HG03460 (cell line): ENCODE measurements at regions not wholly inside any gene's neighbourhood (a gene's known extent, or its start where the extent isn't known, plus 50 kb on each side); places are given as distances from the start of the nearest gene placed in this dataset.
"Not testable (repeated sequence)": the region's sequence is repeated elsewhere in the genome, so short reads cannot be mapped to it uniquely, and the experiment has no call there.

Experiments used
- ATAC-seq: cut with Tn5 transposase; IDR thresholded peaks from one replicate; pipeline ENCODE4 v1.9.1; 2021; ENCODE audit not compliant: unreplicated experiment

DNA sequence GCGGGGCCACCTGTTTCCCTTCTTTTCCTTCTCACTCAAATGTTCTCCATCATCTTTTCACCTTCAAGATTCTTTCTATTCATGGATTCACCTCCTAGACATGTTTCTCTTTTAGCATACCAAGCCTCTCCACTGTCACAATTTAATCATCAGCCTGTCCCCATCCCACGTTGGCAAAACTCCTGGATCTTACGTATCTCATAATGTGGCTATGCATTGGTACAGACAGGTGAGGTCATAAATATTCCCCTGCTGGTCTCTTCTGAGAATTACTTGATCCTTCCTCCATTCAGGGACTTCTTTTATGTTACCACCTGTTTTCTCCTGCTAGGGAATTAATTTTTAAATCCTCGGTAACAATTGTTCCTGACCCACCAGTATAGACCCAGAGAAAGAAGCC, 262.6 kb upstream of the NEBL start:
- ATAC-seq: no peak

DNA sequence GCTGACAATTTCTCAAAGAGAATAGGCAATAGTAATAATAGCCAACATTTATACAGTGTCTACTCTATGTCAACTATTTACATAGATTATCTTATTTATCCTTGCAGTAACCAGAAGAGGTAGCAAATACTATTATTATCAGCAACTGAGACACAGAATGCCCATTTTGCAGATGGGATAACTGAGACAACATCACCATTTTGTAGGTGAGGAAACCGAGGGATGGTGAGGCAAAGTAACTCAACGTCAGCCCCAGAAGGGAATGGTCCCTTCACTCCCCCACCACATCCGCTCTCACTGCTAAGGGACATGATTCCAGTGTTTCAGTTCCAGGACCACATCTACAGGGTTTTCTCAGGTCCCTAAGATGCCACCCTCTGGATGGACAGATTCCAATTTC, 261.2 kb upstream of the NEBL start:
- no peak for ATAC-seq

GRCh38 chr10:21157664-21158063, 260.6 kb upstream of the NEBL start:
- ATAC-seq: no peak

DNA sequence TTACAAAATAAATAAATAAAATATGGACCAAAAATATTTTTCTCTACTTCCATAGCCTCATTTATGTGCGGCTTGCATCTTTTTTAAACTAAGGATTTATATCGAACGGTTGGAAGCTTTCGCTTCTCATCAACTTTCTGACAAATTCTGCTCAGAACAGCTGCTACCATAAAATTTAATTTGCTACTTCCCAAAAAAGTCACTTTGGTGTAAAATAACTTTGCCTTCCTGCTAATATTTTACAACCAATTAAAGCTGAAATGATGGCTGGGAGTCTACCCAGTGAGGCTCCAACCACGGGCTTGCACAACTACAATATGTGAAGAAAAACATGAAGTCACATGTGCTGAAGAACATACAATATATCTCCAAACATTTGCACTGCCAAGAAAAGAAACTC, 253.1 kb upstream of the NEBL start:
- ATAC-seq: no peak

- ATAC-seq: no peak
Measured at GRCh38 chr10:21146436-21146789, 249.3 kb upstream of the NEBL start.

DNA sequence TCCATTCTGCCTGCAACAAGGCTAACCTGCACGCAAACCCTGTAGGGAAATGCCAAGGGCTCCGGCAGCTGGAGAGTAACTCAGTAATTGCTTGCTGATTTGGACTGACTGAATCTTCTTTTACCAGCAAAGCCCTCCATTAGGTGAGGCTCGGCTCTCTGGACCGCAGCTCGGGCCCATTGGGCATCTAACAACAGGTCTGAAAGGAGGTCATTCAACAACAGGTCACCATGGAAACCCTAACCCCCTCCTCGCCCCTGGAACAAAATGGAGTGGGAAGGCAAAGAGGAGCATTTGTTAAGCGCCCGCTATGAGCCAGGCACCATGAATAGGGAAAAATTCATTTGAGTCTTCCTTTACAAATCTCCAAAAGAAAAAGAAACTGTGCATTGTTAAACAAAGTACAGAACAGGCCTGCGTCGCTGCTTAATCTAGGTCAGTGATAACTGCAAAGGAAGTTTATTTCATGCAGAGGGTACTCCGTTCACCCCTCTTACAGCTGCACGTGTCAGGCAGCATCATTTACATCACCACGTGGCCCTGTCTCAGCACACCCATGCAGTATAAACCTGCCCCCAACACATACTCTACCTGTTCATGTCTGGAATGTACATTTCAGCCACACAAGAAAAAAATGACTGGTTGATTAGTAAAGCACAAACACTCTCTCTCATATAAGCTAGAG, 248.8 kb upstream of the NEBL start:
- ATAC-seq: no peak

DNA sequence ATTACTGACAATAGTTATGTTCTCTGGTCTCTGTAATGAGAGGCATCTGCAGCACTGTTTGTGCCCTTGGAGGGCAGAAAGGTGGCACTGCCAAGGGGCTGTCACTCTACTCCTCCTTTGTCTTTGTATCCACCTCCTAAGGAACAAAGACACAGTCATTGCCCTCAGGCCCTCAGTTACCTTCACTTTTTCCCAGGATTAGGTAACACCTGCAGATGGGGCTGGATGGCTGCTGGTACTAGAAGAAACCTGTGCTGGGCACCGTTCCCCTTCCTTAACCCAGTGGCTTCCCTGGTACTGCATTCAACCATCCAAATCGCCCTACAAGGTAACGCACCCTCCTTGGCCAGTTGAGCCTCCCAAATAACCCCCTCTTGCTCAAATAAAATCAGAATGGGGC, 246.9 kb upstream of the NEBL start:
- no peak for ATAC-seq

- ATAC-seq: no peak
Measured at GRCh38 chr10:21141946-21142492, 244.9 kb upstream of the NEBL start.

GRCh38 chr10:21138769-21139340, 241.7 kb upstream of the NEBL start:
- no peak for ATAC-seq

DNA sequence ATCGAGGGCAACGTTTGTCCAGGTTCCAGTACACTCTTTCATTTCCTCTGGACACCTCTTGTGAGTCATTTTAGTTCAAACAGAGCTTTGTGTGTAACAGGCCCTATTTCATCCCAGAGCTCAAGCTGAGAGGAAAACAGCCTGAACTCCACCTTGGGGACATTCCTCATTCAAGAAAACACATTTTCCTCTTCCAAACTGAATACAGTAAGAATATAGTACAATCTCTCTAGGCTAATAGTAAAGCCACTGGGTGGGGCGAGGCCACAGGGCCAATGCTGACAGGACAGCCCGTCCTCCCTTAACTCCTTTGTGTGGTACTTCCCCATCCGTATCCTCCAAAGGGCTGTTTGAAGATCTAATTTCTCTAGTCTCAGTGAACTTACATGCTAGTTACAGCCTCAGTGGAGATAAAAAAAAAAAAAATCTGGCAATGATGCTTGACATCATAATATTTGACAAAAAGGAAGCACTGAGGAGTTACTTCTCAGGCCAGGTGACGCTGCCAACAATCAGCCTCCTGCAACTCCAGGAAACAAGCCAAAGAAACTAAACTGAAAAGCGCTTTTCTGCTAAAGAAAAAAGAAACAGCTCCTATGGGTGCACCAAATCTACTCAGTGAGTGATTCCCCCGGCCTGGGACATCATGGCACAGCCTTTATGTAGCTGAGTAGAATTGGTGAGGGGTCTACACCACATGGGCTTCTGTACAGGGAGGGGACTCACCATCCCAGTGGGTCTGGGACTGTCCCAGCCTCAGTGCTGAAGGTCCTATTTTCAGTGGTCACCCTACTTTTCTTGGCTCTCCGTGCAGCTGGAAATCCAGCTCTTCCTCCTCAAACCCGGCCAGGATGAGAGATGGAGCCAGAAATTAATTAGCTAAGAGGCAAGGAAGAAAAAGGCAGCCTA, 238.2 kb upstream of the NEBL start:
- ATAC-seq: no peak

DNA sequence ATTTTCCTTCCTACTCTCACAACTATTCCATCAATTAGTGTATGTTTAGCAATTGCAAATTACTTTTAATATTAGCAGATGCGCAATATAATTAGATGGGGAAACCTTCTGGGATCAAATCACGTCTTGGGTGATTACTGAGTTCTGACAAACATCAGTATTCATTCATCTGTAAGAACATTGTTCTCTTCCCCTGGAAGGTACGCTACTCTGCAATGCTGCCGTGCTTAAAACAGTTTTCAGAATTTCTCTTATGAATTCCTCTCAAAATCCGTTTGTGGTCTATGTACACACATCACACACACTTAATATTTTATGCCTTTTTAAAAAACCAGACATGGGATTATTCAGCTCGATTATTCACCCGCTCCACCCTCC, 237.5 kb upstream of the NEBL start:
- no peak for ATAC-seq

DNA sequence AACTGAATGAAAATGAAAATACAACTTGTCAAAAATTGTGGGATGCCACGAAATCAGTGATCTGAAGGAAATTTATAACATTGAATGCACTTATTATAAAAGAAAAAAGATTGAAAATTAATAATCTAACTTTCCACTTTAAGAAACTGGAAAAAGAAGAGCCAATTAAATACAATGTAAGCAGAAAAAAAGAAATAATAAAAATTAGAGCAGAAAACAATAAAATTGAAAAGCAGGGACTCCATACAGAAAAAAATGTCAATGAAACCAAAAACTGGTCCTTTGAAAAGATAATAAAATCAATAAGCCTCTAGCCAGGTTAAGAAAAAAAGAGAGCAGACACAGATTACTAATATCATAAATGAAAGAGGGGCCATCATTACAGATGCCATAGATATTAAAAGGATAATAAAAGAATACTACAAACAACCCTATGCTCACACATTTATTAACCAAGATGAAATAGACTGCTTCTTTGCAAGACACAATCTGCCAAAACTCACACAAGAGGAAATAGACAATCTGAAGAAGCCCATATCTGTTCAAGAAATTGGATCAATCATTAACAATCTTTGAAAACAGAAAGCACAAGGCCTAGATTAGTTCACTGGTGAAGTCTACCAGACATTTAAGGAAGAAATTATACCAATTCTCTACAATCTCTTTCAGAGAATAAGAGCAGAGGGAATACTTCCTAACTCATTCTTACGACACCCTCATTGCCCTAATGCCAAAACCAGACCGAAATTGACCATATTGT, 233.8 kb upstream of the NEBL start:
- no peak for ATAC-seq

DNA sequence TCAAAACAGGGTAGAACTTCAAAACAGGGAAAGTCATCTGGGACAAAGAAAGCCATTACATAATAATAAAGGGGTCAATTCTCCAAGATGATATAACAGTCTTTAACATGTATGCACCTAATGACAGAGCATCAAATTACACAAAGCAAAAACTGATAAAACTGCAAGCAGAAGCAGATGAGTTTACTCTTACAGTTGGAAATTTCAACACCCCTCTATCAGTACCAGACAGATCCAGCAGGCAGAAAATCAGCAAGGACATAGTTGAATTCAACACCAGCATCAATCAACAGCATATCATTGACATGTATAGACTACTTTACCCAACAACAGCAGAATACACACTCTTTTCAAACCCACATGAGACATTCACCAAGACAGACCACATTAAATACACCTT, 233.0 kb upstream of the NEBL start:
- ATAC-seq: no peak

DNA sequence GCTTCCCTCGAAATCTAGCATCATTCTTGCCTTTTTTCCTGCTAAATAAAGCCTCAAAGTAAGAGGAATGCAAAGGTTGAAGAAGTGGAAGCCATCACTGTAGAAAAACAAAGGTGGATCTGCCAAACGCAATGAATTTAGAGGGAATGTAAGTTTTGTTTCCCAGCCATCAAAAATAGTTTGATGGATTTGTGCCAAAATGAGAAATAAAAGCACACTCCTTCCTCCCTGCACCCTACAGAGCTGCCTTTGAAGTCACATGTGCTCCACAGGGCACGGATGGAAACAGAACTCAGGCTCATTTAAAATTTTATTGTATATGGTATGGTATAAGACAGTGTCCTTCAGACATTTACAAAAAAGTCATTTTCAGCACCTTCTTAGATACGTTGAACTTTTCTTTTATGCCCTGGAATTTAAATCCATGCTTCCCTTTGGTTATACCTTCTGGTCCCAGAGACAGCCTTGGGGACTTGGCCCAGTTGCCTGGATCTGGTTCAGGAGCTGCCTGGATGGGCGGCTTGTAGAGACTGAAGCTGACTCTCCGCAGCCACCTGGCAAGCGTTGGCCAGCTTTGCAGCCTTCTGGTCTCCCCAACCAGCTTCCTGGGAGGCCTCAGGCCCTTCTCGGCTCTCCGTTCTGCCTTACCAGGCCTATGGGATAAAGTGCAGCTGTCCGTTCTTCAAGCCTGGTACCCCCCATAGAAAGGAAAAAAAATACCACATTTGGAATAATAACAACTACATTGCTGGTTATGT, 228.5 kb upstream of the NEBL start:
- no peak for ATAC-seq

GRCh38 chr10:21122907-21123306, 225.8 kb upstream of the NEBL start:
- no peak for ATAC-seq

DNA sequence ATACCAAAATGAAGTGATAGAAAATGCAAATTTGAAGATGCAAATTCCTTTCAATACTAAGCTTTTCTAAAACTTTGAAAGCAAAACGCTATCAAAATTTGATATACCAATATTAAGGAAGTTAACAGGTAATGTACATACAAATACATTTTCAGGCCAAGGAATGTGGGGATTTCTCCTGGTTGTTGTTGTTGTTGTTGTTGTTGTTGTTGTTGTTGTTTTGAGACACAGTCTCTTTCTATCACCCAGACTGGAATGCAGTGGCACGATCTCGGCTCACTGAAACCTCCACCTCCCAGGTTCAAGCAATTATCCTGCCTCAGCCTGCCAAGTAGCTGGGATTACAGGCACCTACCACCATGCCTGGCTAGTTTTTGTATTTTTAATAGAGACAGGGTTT, 224.7 kb upstream of the NEBL start:
- ATAC-seq: not testable (repeated sequence)

- no peak for ATAC-seq
Measured at GRCh38 chr10:21114683-21115082, 217.6 kb upstream of the NEBL start.

GRCh38 chr10:21110358-21110757, 213.2 kb upstream of the NEBL start:
- no peak for ATAC-seq

DNA sequence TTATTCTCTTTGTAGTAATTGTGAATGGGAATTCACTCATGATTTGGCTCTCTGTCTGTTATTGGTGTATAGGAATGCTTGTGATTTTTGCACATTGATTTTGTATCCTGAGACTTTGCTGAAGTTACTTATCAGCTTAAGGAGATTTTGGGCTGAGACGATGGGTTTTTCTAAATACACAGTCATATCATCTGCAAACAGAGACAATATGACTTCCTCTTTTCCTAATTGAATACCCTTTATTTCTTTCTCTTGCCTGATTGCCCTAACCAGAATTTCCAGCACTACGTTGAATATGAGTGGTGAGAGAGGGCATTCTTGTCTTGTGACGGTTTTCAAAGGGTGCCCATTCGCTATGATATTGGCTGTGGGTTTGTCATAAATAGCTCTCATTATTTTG, 209.8 kb upstream of the NEBL start:
- not testable (repeated sequence) for ATAC-seq

GRCh38 chr10:21105331-21105730, 208.2 kb upstream of the NEBL start:
- ATAC-seq: not testable (repeated sequence)
